RWPE1 (cell line): ENCODE measurements at regions not wholly inside any gene's neighbourhood (a gene's known extent, or its start where the extent isn't known, plus 50 kb on each side); places are given as distances from the start of the nearest gene placed in this dataset.

ENCODE experiments used
- CTCF ChIA-PET: fragments of 350-600 bp; sonication (Branson Sonifier 250); formaldehyde crosslinking; extraction: SDS; loops from one replicate; lab custom pipeline; 2021; lab: Yijun Ruan, JAX
- POLR2A ChIA-PET: fragments of 400-600 bp; formaldehyde crosslinking; extraction: SDS; loops from one replicate; lab custom pipeline; 2020; ENCODE audit warnings: antibody characterized with exemption; ENCODE audit not compliant: low non-redundant PET; lab: Yijun Ruan, JAX
- DNase-seq: peaks from one replicate; pipeline ENCODE4 v3.0.0; 2012; ENCODE audit warnings: low spot score
- H3K27ac ChIP-seq: fragments of 450-650 bp; 2 replicates; pipeline ENCODE4 v1.5.1; 2017
- CTCF ChIP-seq: fragments of 450-650 bp; conservative IDR thresholded peaks from 2 replicates; pipeline ENCODE4 v1.5.1; 2017; ENCODE audit warnings: low read depth, mild to moderate bottlenecking

DNA sequence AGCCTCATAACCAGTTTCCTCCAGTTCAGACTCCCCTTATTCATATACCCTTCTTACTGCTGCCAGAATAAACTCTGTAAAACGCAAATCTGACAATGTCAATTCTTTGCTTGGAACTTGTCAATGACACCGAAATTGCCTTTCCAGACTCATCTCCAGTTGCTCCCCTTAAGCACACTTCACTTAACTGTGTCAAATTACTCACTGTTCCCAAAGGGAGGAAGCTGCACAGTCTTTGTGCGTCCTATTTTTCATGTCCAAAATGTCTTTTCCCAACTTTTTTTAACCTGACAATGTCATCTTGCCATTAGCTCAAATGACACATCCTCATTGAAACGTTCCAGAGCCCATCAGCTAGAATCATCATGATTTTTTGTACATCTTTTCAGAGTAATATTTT lies 867.3 kb downstream of the RPA4 start:
- ChIA-PET CTCF (no interaction called here), POLR2A (no interaction called here)
- DNase-seq: no peak
- no peak for TF ChIP-seq CTCF
- no peak overlapping the region for H3K27ac ChIP-seq

GRCh38 chrX:97751735-97752134 lies 868.0 kb downstream of the RPA4 start:
- CTCF ChIA-PET: interaction anchor here (0.5 kb wide), 1 partner anchor 125 kb away, joined by 3 read pairs; no protein-coding TSS in a partner anchor
- no peak for TF ChIP-seq CTCF
- DNase-seq: peak; percentile 26
- no peak overlapping the region for H3K27ac ChIP-seq
- POLR2A ChIA-PET: no interaction called here

GRCh38 chrX:97756879-97757278 lies 873.2 kb downstream of the RPA4 start:
- no peak for TF ChIP-seq CTCF
- no peak for DNase-seq
- no peak overlapping the region for H3K27ac ChIP-seq
- CTCF ChIA-PET: no interaction called here
- POLR2A ChIA-PET: no interaction called here

DNA sequence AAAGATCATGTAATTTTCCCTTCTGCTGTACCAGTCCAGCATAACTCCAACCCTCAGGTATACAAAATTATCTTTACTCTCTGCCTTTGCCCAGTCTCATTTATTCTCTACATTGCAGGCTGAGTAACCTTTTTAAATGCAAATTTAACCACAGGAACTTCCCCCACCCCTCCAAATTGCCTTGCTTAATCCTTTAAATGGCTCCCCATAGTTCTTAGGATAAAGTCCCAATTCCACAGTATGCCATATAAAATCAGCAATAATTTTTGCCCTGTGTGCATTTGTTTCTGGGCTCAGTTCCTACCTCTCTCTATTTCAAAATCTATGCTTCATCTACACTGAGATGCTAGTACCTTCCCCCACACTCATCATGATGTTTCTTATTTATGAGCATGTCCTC lies 879.7 kb downstream of the RPA4 start:
- no peak for TF ChIP-seq CTCF
- CTCF ChIA-PET: no interaction called here
- DNase-seq: no peak
- POLR2A ChIA-PET: no interaction called here
- H3K27ac ChIP-seq: no peak overlapping the region

DNA sequence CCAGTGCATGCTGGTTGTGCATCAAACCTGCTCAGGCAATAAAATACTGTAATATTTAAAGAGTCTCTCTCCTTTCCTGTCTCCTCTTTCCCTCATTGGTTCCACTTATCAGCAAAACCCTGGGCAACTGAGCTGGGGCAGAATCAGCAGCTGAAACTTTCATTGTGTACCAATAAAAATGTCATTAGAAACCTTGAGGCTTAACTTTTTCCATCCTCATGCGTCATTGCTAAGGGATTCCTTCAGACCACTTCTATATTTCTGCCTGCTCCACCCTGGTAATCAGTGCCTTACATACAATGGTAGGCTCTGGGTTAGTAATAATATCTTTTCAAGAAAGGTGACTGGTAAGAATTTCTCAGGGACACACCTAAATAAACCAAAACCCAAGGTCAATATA lies 880.3 kb downstream of the RPA4 start:
- DNase-seq: no peak
- no peak for TF ChIP-seq CTCF
- ChIA-PET CTCF (no interaction called here), POLR2A (no interaction called here)
- no peak overlapping the region for H3K27ac ChIP-seq

DNA sequence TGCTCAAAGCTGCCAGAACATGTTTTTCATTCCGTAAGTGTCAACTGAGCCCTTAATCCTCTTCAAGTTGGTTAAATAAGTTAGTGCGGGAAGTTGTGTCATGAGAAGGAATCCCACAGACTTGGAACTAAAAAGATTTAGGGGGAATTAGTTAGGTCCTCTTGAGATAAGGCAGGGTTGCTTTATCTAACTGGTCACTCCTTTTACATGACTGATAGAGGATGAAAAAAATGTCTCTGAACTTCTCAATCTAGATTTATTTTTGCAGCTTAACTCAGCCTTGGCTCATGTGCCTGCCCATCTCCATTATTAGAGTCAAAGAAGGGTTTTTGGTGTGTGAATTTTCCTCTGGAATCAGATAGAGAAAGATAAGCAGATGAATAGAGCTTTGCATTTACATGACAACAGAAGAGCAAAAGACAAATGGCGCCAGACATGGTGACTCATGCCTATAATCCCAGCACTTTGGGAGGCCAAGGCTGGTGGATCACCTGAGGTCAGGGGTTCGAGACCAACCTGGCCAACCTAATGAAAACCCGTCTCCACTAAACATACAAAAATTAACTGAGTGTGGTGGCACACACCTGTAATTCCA lies 882.9 kb downstream of the RPA4 start:
- POLR2A ChIA-PET: no interaction called here
- H3K27ac ChIP-seq: no peak overlapping the region
- CTCF ChIA-PET: interaction anchor here (0.7 kb wide), 1 partner anchor 320 kb away, joined by 3 read pairs; no protein-coding TSS in a partner anchor
- no peak for TF ChIP-seq CTCF
- DNase-seq: no peak

GRCh38 chrX:97787311-97787710 lies 903.6 kb downstream of the RPA4 start:
- no peak overlapping the region for H3K27ac ChIP-seq
- DNase-seq: no peak
- POLR2A ChIA-PET: no interaction called here
- no peak for TF ChIP-seq CTCF
- CTCF ChIA-PET: interaction anchor here (0.6 kb wide), 1 partner anchor 60 kb away, joined by 4 read pairs; no protein-coding TSS in a partner anchor
